ENCODE measurements at regions not wholly inside any gene's neighbourhood (a gene's known extent, or its start where the extent isn't known, plus 50 kb on each side); places are given as distances from the start of the nearest gene placed in this dataset.
A peak's percentile ranks its signal among the peaks of the same experiment; 100 is the strongest.
"Not testable (repeated sequence)": the region's sequence is repeated elsewhere in the genome, so short reads cannot be mapped to it uniquely, and the experiment has no call there.

- DNase-seq (ENCODE audit: low spot score) = not testable (repeated sequence)
Measured at GRCh38 chrX:119296973-119297372, 60.9 kb downstream of the PGRMC1 start.

GRCh38 chrX:119299812-119300211 is 63.7 kb downstream of the PGRMC1 start:
- DNase-seq (ENCODE audit: low spot score) = not testable (repeated sequence)

GRCh38 chrX:119303137-119303536 is 67.1 kb downstream of the PGRMC1 start:
- DNase-seq (ENCODE audit: low spot score) = no peak

DNA sequence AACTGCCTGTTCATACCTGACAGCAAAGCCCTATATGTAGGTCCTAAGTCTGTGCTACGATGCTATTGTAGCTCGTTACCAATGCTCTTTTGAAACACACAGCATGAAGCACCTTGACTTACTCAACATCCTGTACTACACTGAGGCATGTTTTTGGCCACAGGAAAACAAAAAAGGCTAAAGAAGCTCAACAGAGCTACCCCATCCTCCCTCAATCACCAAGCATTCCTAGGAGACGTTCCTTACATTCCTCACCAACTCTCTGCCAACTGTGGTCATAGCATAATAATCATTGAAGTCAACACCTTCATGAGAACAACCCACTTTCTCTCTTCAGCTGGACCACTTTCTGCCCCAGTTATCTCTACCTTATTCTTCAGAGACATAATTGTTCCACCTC is 73.7 kb upstream of the SLC25A43 start:
- peak; percentile 21 for DNase-seq (ENCODE audit: low spot score)

DNA sequence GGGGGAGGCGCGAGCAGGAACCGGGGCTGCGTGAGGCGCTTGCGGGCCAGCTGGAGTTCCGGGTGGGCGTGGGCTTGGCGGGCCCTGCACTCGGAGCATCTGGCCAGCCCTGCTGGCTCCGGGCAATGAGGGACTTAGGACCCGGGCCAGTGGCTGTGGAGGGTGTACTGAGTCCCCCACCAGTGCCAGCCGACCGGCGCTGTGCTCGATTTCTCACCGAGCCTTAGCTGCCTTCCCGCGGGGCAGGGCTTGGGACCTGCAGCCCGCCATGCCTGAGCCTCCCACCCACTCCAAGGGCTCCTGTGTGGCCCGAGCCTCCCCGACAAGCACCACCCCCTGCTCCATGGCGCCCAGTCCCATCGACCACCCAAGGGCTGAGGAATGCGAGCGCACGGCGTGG is 67.3 kb upstream of the SLC25A43 start:
- DNase-seq (ENCODE audit: low spot score) = not testable (repeated sequence)

- not testable (repeated sequence) for DNase-seq (ENCODE audit: low spot score)
Measured at GRCh38 chrX:119332855-119333720, 66.0 kb upstream of the SLC25A43 start.

- not testable (repeated sequence) for DNase-seq (ENCODE audit: low spot score)
Measured at GRCh38 chrX:119333721-119334032, 65.5 kb upstream of the SLC25A43 start.

GRCh38 chrX:119334468-119335050 is 64.6 kb upstream of the SLC25A43 start:
- not testable (repeated sequence) for DNase-seq (ENCODE audit: low spot score)

GRCh38 chrX:119337201-119337600 is 61.9 kb upstream of the SLC25A43 start:
- no peak for DNase-seq (ENCODE audit: low spot score)

DNA sequence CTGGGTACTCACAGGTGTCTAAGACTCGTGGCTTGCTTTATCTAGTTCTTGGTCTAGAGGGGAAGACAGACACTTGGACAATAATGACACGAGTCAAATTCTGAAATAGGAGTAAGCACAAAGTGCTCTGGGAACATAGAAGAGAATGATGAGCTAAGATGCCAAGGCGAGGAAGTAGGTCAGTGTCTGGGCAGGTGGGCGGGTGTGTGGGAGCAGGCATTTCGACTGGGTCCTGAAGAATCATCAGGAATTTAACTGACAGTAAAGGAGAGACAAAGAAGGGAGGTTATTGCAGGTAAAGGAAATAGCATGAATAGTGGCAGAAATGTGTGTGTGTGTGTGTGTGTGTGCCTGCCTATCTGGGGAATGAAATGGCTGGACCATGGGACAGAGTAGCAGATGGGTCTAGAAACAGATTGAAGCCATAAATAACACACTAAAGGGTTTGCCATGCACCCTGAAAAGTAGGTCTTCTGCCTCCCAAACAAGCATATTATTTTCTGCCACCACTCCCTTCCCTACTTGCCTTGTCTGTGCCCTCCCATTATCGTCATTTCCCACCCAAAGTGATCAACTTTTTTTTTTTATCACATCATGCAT is 58.4 kb upstream of the SLC25A43 start:
- DNase-seq (ENCODE audit: low spot score) = no peak

DNA sequence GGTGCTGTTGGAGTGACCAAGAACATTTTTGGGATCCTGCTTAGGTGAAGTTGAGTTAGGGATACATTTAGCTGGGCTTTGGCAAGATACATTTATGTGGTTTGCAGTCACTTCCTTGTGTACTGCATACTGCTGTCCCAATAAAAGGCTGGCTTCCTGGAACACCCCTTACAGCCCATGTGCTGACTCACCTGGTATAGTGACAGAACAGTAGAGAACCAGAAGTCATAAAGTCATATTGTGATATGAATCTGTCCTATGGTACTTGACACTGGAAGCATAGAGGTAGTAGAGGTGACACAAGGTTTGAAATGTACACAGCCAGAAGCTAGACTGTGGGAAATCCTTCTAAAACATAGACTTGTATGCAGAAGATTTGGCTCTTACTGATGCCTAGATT is 55.3 kb upstream of the SLC25A43 start:
- DNase-seq (ENCODE audit: low spot score) = no peak
